Neural cell (in vitro differentiated cells): ENCODE measurements at regions not wholly inside any gene's neighbourhood (a gene's known extent, or its start where the extent isn't known, plus 50 kb on each side); places are given as distances from the start of the nearest gene placed in this dataset.

ENCODE experiments used
- EP300 ChIP-seq: fragments of 450-650 bp; conservative IDR thresholded peaks from 2 replicates; pipeline ENCODE4 v1.6.1; 2014; ENCODE audit warnings: antibody characterized with exemption, mild to moderate bottlenecking, moderate library complexity; ENCODE audit not compliant: poor library complexity, severe bottlenecking
- MXI1 ChIP-seq: fragments of 450-650 bp; conservative IDR thresholded peaks from 2 replicates; pipeline ENCODE4 v1.6.1; 2014; ENCODE audit warnings: antibody characterized with exemption, mild to moderate bottlenecking; ENCODE audit not compliant: poor library complexity, severe bottlenecking
- POLR2AphosphoS5 ChIP-seq: IDR thresholded peaks from 2 replicates; pipeline ENCODE4 v1.6.1; 2012
- TF ChIP-seq, protein P1 (sequence below): fragments of 450-650 bp; IDR thresholded peaks from 2 replicates; pipeline ENCODE4 v1.5.1; 2014; ENCODE audit warnings: antibody characterized with exemption, mild to moderate bottlenecking, moderate library complexity; ENCODE audit not compliant: poor library complexity, severe bottlenecking

DNA sequence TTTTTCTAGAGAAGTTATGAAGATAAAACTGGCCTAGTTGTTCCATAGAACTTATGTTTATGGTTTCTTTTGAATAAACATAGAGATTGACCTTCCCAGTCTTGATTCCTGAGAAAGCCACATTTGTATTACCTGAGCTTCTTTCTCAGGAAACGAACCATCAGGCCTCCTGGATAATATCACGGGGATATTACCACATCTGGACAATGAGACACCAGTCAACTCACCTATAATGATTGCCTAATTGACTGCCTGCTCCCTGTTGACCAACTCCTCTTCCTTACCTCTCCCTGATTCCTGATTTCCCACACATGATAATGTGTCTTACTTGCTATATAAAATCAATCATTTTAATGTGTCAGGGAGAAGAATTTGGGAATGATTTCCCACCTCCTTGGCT lies 822.7 kb downstream of the LRFN5 start:
- TF ChIP-seq MXI1 = no peak
- no peak for TF ChIP-seq POLR2AphosphoS5
- no peak for TF ChIP-seq EP300
- TF ChIP-seq, protein P1, sequence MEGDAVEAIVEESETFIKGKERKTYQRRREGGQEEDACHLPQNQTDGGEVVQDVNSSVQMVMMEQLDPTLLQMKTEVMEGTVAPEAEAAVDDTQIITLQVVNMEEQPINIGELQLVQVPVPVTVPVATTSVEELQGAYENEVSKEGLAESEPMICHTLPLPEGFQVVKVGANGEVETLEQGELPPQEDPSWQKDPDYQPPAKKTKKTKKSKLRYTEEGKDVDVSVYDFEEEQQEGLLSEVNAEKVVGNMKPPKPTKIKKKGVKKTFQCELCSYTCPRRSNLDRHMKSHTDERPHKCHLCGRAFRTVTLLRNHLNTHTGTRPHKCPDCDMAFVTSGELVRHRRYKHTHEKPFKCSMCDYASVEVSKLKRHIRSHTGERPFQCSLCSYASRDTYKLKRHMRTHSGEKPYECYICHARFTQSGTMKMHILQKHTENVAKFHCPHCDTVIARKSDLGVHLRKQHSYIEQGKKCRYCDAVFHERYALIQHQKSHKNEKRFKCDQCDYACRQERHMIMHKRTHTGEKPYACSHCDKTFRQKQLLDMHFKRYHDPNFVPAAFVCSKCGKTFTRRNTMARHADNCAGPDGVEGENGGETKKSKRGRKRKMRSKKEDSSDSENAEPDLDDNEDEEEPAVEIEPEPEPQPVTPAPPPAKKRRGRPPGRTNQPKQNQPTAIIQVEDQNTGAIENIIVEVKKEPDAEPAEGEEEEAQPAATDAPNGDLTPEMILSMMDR = no peak
